ENCODE measurements at regions not wholly inside any gene's neighbourhood (a gene's known extent, or its start where the extent isn't known, plus 50 kb on each side); places are given as distances from the start of the nearest gene placed in this dataset.

GRCh38 chr9:103990311-103990710 lies 103.8 kb upstream of the SMC2 start:
- intact Hi-C loops (cut with micrococcal nuclease; ENCODE audit: unreplicated experiment): no loop called here
- WGBS (ENCODE audit: low lambda C conversion rate): 26% methylated on average over 2 of the region's 2 CpGs
- BruUV-seq (replicated peaks): no TSS peak
- FAIRE-seq (no peak), ATAC-seq (no peak), DNase-seq (ENCODE audit: low spot score) (no peak)
- Histone ChIP-seq H3K4me3 (replicated peaks in 1 of 3; ENCODE audit: insufficient read depth in 1 of 3, low read depth in 2 of 3, low read length in 3 of 3) (no peak overlapping the region), H3K27me3 (ENCODE audit: control insufficient read depth in 1 of 2, insufficient read depth in 2 of 2, low read length in 2 of 2) (no peaks in the 10 kb centered on the region), H3K36me3 (replicated peaks in 1 of 2; ENCODE audit: control insufficient read depth in 1 of 2, insufficient read depth in 2 of 2, low read length in 2 of 2) (no peaks in the 10 kb centered on the region), H3K9ac (ENCODE audit: insufficient read depth, low read depth, low read length) (no peak overlapping the region), H3K9me3 (ENCODE audit: low read length) (no peaks in the 10 kb centered on the region), H2AFZ (ENCODE audit: low read length) (no peak overlapping the region), H4K20me1 (ENCODE audit: insufficient read depth, low read length) (no peaks in the 10 kb centered on the region), H3K4me2 (ENCODE audit: low read depth, low read length) (no peak overlapping the region), H3K4me1 (ENCODE audit: insufficient read depth, low read length) (no peaks in the 10 kb centered on the region), H3K27ac (ENCODE audit: extremely low read length, insufficient read depth, low read length) (no peak overlapping the region), H3K79me2 (ENCODE audit: insufficient read depth, low read length) (no peaks in the 10 kb centered on the region)
- ChIA-PET POLR2A (no interaction called here), CTCF (ENCODE audit: low intra/inter-chr PET ratio, low total read pairs) (no interaction called here)
- in situ Hi-C loops (cut with HindIII; ENCODE audit: extremely low pct_ligation_motif_present, low pct_unique_long_range_greater_than_20kb): no loop called here
- TF ChIP-seq PRMT3 (CRISPR knock-in tag; IDR thresholded peaks at IDR 0.05; ENCODE audit: borderline replicate concordance, low read depth) (no peak), ZNF318 (CRISPR knock-in tag; IDR thresholded peaks at IDR 0.05) (no peak), NRL (CRISPR knock-in tag; IDR thresholded peaks at IDR 0.05; ENCODE audit: borderline replicate concordance) (no peak), NCOA1 (CRISPR knock-in tag; IDR thresholded peaks at IDR 0.05) (no peak), MIER3 (CRISPR knock-in tag; IDR thresholded peaks at IDR 0.05; ENCODE audit: borderline replicate concordance) (no peak), REPIN1 (CRISPR knock-in tag; IDR thresholded peaks at IDR 0.05; ENCODE audit: borderline replicate concordance, low read depth) (no peak), ZNF530 (CRISPR knock-in tag; IDR thresholded peaks at IDR 0.05; ENCODE audit: low read depth) (no peak), JUN (CRISPR knock-in tag; IDR thresholded peaks at IDR 0.05) (no peak), NFIB (CRISPR knock-in tag; IDR thresholded peaks at IDR 0.05; ENCODE audit: borderline replicate concordance) (no peak), E2F2 (CRISPR knock-in tag; IDR thresholded peaks at IDR 0.05; ENCODE audit: borderline replicate concordance) (no peak), ZNF235 (CRISPR knock-in tag; IDR thresholded peaks at IDR 0.05; ENCODE audit: borderline replicate concordance) (no peak)
